Epithelial cell of esophagus (primary cell): ENCODE measurements at regions not wholly inside any gene's neighbourhood (a gene's known extent, or its start where the extent isn't known, plus 50 kb on each side); places are given as distances from the start of the nearest gene placed in this dataset.
"Not testable (repeated sequence)": the region's sequence is repeated elsewhere in the genome, so short reads cannot be mapped to it uniquely, and the experiment has no call there.

ENCODE experiments used
- DNase-seq: peaks from one replicate; pipeline ENCODE4 v3.0.0; 2010; ENCODE audit warnings: low read depth
- H3K4me3 ChIP-seq: 2 replicates; pipeline ENCODE4 v1.5.1; 2011; ENCODE audit warnings: mild to moderate bottlenecking, low read length, control low read depth
- CTCF ChIP-seq: IDR thresholded peaks from 2 replicates; pipeline ENCODE4 v1.5.1; 2011; ENCODE audit warnings: low read depth, mild to moderate bottlenecking, low read length, control low read depth, inconsistent platforms; ENCODE audit not compliant: insufficient read depth; ENCODE audit errors: missing control alignments

- no peak overlapping the region for H3K4me3 ChIP-seq
- DNase-seq: no peak
- no peak for TF ChIP-seq CTCF
Observed at GRCh38 chr13:43946281-43946680, 66.6 kb downstream of the LACC1 start.

DNA sequence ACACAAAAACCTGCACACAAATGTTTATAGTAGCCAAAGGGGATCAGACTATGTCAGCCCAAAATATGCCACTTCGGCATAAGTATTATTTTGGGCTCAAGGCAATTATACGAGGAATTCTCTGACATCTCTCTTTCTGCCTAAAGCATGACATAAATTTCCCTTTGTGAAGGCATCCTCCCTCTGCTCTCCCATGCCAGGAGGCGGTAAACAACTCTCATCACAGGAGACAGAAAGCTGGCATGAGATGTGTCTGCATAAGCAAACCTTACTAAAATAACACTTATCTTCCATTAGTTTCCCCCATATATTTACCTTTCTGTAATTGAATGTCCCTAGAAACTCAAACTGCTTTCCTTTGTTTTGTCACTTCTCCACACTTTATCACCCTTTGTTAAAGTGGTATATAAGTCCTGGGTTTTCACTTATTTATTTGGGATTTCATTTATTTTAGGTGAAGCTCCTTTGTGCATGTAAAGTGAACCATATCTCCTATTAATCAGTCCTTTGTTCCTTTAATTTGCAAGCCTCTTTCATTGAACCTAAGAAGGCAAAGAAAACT lies 68.3 kb downstream of the LACC1 start:
- no peak for TF ChIP-seq CTCF
- no peak for DNase-seq

DNA sequence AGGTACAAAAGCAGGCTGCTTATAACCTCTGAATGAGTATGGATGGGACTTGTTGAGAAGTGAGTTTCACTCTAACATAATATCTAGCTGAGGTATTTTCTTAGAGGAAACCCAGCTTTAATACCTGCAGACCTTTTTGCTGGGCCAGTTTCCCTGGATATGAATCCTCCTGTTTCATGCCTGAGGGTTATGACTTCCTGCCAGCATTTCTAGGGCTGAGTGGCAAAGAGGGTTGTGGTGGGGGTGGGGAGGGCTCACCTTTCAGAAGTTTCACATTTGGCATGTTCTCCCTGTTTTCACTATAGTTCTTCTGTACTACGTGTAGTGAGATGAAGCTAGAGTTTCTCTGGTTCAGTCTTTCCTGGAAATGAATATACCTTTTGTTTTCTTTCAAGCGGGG lies 73.7 kb downstream of the LACC1 start:
- H3K4me3 ChIP-seq: no peak overlapping the region
- no peak for TF ChIP-seq CTCF
- peak; percentile 71 for DNase-seq

More for the DNA sequence above, 68.3 kb downstream of the LACC1 start:
- no peak overlapping the region for H3K4me3 ChIP-seq

GRCh38 chr13:43956975-43957374 lies 77.3 kb downstream of the LACC1 start:
- not testable (repeated sequence) for DNase-seq, H3K4me3 ChIP-seq

DNA sequence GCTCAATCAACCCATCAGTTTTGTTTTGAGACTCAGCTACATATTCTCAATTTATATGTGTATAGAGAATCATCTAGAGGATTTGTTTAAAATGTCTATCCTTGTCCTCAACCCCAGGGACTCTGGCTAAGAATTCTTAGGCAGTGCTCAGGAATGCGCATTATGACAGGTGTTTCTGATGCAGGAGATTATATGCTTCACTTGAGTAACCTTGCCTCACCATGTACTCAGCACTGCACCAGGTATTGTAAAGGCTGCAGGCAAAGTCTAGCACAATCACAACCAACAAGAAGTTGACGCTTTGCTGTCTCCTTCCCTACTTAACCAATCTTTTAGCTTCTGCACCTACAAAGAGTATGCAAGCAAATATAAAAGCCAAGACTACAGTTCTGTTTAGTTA lies 79.6 kb downstream of the LACC1 start:
- TF ChIP-seq CTCF: no peak
- H3K4me3 ChIP-seq: no peak overlapping the region
- DNase-seq: peak; percentile 9

DNA sequence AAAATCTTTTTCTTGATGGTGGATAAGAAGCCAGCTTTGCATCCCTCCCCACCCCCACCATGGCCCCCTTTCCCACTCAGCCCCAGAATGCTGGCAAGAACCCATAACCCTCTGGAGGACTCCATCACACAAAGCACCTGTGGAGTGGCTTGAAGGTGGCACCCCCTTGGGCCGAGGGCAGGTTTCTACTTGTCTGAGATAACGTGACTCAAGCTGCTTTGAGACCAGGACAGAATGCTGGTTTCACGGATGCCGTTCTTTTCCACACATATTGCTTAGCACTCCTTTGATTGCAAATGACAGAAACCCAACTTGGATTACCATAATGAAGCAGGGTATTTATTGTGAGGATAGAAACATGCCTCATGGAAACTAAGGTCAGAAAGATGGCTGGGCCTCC lies 82.2 kb downstream of the LACC1 start:
- no peak for TF ChIP-seq CTCF
- no peak overlapping the region for H3K4me3 ChIP-seq
- peak; percentile 51 for DNase-seq

- no peak for DNase-seq
- peak; percentile 24 for TF ChIP-seq CTCF
- H3K4me3 ChIP-seq: no peak overlapping the region
Observed at GRCh38 chr13:43963726-43964125, 84.0 kb downstream of the LACC1 start.
